A673 (cell line): ENCODE measurements at regions not wholly inside any gene's neighbourhood (a gene's known extent, or its start where the extent isn't known, plus 50 kb on each side); places are given as distances from the start of the nearest gene placed in this dataset.

Experiments
- BruUV-seq: library from RNA; stranded (reverse); fragments of 400-500 nt; replicated peaks from 2 replicates; lab custom pipeline; 2021; lab: Mats Ljungman, UMichigan
- CTCF ChIA-PET: fragments of 300-600 bp; sonication (Branson Sonifier 250); formaldehyde crosslinking; loops from one replicate; lab custom pipeline; 2022; ENCODE audit warnings: antibody characterized with exemption; lab: Charles Lee
- POLR2A ChIA-PET: fragments of 300-600 bp; sonication (Branson Sonifier 250); formaldehyde crosslinking; loops from one replicate; lab custom pipeline; 2022; ENCODE audit warnings: antibody characterized with exemption; ENCODE audit not compliant: low non-redundant PET; lab: Charles Lee
- DNase-seq: peaks from one replicate; pipeline ENCODE4 v3.0.0-alpha.2; 2015; ENCODE audit warnings: low spot score
- H3K27ac ChIP-seq: fragments of 200-600 bp; sonication (generic); 2 replicates; pipeline ENCODE4 v1.5.1; 2016; ENCODE audit warnings: mixed run types, low read depth, mild to moderate bottlenecking, mixed read lengths, antibody characterized with exemption, low read length; ENCODE audit not compliant: poor library complexity, severe bottlenecking
- H3K27me3 ChIP-seq: fragments of 200-600 bp; sonication (generic); replicated peaks from 2 replicates; pipeline ENCODE4 v1.6.1; 2017; ENCODE audit warnings: mixed run types, low read depth, mild to moderate bottlenecking, mixed read lengths, antibody characterized with exemption, low read length; ENCODE audit not compliant: insufficient read depth, poor library complexity
- H3K36me3 ChIP-seq: fragments of 200-600 bp; sonication (generic); 2 replicates; pipeline ENCODE4 v1.6.1; 2016; ENCODE audit warnings: mixed run types, mild to moderate bottlenecking, mixed read lengths, antibody characterized with exemption, low read length; ENCODE audit not compliant: insufficient read depth, poor library complexity, severe bottlenecking
- H3K4me1 ChIP-seq: fragments of 200-600 bp; sonication (generic); 2 replicates; pipeline ENCODE4 v1.6.1; 2017; ENCODE audit warnings: mixed run types, mild to moderate bottlenecking, mixed read lengths, antibody characterized with exemption, low read length; ENCODE audit not compliant: insufficient read depth, poor library complexity, severe bottlenecking
- H3K4me3 ChIP-seq: fragments of 200-600 bp; sonication (generic); 2 replicates; pipeline ENCODE4 v1.5.1; 2016; ENCODE audit warnings: low read depth, mixed run types, mild to moderate bottlenecking, mixed read lengths, low read length; ENCODE audit not compliant: poor library complexity, severe bottlenecking
- H3K9me3 ChIP-seq: fragments of 200-600 bp; sonication (generic); 2 replicates; pipeline ENCODE4 v1.6.1; 2016; ENCODE audit warnings: mixed run types, low read depth, mild to moderate bottlenecking, mixed read lengths, antibody characterized with exemption, low read length; ENCODE audit not compliant: poor library complexity, severe bottlenecking
- EZH2 ChIP-seq: fragments of 200-600 bp; sonication (generic); IDR thresholded peaks from 2 replicates; pipeline ENCODE4 v1.6.1; 2017; ENCODE audit warnings: borderline replicate concordance, low read depth, mild to moderate bottlenecking, mixed read lengths, antibody characterized with exemption, low read length; ENCODE audit not compliant: poor library complexity, severe bottlenecking
- intact Hi-C: fragments of 100-400 bp; cut with micrococcal nuclease; formaldehyde crosslinking; loops from one replicate; pipeline ENCODE4 v1.10.0; 2022; ENCODE audit not compliant: unreplicated experiment
- TF ChIP-seq, protein P1 (sequence below): fragments of 300-800, 200-600 bp; sonication (generic); conservative IDR thresholded peaks from 2 replicates; pipeline ENCODE4 v1.5.1; 2017; ENCODE audit warnings: low read depth, mild to moderate bottlenecking, antibody characterized with exemption, low read length, moderate library complexity, mixed read lengths

DNA sequence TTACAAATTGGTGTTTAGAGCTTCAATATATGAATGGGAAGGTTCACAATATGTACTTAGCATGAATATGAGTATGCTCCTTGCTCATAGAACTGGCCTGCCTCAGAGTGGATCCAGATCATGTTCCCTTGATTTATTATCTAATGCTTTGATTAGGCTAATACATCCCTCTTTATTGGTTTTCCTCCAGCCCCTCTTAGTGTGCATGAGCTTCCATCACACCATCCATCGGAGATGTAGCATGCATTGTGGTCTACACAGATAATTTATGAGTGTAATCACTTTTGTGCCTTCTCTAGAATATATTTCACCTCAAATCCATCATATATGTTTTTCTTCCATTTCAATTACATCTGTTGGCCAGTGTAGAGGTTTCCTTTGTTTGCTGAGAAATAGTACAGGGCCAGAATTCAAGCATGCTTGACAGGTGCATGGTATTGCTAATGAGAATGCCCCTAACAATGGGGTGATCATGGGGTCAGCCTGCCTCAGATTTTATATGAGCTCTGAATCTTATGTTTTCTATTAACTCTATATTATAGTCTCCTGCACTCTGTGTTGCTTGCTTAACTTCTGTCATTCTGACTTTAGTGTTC lies 786.4 kb upstream of the ARPP21 start:
- H3K4me1 ChIP-seq: peaks cover 20% of the 10 kb centered on the region
- TF ChIP-seq, protein P1, sequence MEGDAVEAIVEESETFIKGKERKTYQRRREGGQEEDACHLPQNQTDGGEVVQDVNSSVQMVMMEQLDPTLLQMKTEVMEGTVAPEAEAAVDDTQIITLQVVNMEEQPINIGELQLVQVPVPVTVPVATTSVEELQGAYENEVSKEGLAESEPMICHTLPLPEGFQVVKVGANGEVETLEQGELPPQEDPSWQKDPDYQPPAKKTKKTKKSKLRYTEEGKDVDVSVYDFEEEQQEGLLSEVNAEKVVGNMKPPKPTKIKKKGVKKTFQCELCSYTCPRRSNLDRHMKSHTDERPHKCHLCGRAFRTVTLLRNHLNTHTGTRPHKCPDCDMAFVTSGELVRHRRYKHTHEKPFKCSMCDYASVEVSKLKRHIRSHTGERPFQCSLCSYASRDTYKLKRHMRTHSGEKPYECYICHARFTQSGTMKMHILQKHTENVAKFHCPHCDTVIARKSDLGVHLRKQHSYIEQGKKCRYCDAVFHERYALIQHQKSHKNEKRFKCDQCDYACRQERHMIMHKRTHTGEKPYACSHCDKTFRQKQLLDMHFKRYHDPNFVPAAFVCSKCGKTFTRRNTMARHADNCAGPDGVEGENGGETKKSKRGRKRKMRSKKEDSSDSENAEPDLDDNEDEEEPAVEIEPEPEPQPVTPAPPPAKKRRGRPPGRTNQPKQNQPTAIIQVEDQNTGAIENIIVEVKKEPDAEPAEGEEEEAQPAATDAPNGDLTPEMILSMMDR: no peak
- TF ChIP-seq EZH2: no peak
- H3K9me3 ChIP-seq: no peaks in the 10 kb centered on the region
- H3K27ac ChIP-seq: no peak overlapping the region
- H3K4me3 ChIP-seq: no peak overlapping the region
- intact Hi-C loops: no loop called here
- ChIA-PET POLR2A (no interaction called here), CTCF (no interaction called here)
- DNase-seq: no peak
- no peaks in the 10 kb centered on the region for H3K36me3 ChIP-seq
- no peaks in the 10 kb centered on the region for H3K27me3 ChIP-seq
- no TSS peak for BruUV-seq

DNA sequence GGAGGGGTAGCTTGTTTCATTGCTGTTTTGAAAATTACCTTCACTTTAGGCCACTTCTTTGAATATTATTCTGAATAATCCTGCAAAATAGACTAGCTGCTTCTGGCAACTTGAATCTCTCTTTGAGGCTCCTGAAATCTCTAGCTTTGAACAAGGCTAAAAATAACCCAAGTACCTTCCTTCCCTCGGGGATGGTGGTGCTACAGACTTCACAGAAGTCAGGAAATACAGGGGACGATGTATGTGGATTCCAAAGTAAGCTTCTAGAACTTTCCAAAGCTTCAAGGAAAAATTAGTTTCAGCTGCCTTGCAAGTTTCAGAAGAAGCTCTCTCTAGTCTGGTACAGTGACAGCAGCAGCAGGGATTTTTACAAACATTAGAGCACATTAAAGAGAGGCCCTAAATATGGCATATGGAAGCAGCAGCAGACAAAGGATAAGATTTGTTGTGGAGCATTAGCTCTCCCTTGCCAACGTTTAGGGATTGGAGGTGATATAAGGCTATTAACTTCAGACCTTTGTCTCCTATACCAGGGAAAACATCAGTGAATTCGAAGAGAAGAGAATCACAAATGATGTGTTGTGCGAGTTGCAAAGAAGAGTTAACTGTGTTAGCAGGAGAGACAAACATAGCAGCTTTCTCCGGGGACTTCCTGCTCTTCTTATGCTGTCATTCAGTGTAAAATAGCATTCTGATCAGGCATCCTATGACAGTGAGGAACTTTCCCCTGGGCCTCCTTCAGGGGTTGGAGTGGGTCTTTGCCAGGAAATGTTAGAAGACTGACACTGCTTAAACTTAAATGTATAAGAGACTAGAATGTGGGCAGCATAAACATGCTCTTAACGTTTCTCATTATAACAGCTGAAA lies 783.0 kb upstream of the ARPP21 start:
- H3K4me3 ChIP-seq: no peak overlapping the region
- H3K36me3 ChIP-seq: no peaks in the 10 kb centered on the region
- DNase-seq: peak; percentile 40
- peaks cover 20% of the 10 kb centered on the region for H3K4me1 ChIP-seq
- no peaks in the 10 kb centered on the region for H3K27me3 ChIP-seq
- BruUV-seq: no TSS peak
- TF ChIP-seq, protein P1: no peak
- TF ChIP-seq EZH2: no peak
- intact Hi-C loops: no loop called here
- H3K9me3 ChIP-seq: no peaks in the 10 kb centered on the region
- CTCF ChIA-PET: no interaction called here
- POLR2A ChIA-PET: no interaction called here
- H3K27ac ChIP-seq: peak overlapping the region; percentile 61

DNA sequence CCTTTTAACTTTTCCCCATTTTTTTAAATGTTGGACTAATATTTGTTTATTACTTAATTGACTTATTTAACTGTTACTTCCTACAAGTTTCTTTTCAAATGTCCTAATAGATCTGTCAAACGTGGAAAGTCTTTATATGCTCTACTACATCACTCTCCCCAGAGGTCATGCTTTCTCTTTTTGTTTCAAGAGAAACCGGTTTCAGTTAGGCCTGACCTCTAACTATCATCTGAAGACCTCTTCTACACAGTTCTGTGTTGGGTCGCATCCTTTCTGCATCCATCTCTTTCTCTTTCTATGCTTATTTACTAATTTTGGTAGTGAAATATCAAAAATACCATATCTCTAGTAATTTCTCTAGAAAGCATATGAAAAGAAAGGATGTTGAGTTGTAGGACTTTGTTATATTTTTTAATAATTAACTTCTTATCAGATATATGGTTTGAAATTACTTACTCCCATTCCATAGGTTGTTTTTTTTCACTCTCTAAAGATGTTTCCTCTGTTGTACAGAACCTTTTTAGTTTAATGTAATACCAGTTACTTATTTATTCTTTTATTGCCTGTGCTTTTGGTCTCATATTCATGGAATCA lies 781.2 kb upstream of the ARPP21 start:
- H3K4me3 ChIP-seq: no peak overlapping the region
- intact Hi-C loops: no loop called here
- POLR2A ChIA-PET: no interaction called here
- TF ChIP-seq EZH2: no peak
- TF ChIP-seq, protein P1: no peak
- CTCF ChIA-PET: no interaction called here
- BruUV-seq: no TSS peak
- DNase-seq: no peak
- no peaks in the 10 kb centered on the region for H3K27me3 ChIP-seq
- peaks cover 20% of the 10 kb centered on the region for H3K4me1 ChIP-seq
- no peaks in the 10 kb centered on the region for H3K9me3 ChIP-seq
- no peaks in the 10 kb centered on the region for H3K36me3 ChIP-seq
- no peak overlapping the region for H3K27ac ChIP-seq
